NT2/D1 (cell line): ENCODE measurements at regions not wholly inside any gene's neighbourhood (a gene's known extent, or its start where the extent isn't known, plus 50 kb on each side); places are given as distances from the start of the nearest gene placed in this dataset.

Source experiments
- YY1 ChIP-seq: IDR thresholded peaks from 2 replicates; pipeline ENCODE4 v1.6.1; 2011; ENCODE audit not compliant: insufficient read length, insufficient read depth
- ZNF274 ChIP-seq: IDR thresholded peaks from 2 replicates; pipeline ENCODE4 v1.6.1; 2011; ENCODE audit warnings: mild to moderate bottlenecking, low read depth, low read length

DNA sequence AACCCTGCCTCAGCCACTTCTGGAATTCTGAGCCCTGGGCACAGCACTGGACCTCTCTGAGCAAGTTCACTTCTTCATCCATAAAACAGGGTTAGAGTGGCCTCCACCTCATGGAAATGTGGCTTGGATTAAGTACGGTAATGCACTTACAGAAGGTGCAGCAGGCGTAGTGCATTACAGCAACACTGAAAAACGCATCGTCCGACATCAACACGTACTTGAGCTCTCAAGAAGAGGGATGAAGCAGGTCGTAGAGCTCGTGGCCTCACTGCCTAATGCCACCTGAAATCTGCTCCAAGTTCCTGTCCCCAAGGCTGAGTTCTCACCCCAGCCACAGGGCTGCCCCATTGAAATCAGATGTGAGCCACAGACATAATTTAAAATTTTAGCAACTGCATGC lies 650.1 kb downstream of the NPHP4 start:
- no peak for TF ChIP-seq YY1
- TF ChIP-seq ZNF274 = no peak
